CD4-positive, alpha-beta T cell treated with Interleukin-2 at 100 ng/mL for 4 hours (primary cell): ENCODE measurements at regions not wholly inside any gene's neighbourhood (a gene's known extent, or its start where the extent isn't known, plus 50 kb on each side); places are given as distances from the start of the nearest gene placed in this dataset.
"Not testable (repeated sequence)": the region's sequence is repeated elsewhere in the genome, so short reads cannot be mapped to it uniquely, and the experiment has no call there.

ENCODE experiments used
- DNase-seq: peaks from one replicate; pipeline ENCODE4 v3.0.0-alpha.2; 2020; ENCODE audit warnings: low spot score

- DNase-seq: no peak
Measured at GRCh38 chr6:120805276-120805675, 529.0 kb downstream of the TBC1D32 start.

DNA sequence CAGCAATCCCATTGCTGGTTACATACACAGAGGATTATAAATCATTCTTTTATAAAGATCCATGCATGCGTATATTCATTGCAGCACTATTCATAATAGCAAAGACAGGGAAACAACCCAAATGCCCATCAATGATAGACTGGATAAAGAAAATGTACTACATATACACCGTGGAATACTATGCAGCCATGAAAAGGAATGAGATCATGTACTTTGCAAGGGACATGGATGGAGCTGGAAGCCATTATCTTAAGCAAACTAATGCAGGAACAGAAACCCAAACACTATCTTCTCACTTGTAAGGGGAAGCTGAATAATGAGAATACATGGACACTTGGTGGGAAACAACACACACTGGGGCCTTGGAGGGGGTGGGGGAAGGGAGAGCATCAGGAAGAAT lies 529.7 kb downstream of the TBC1D32 start:
- DNase-seq: no peak

DNA sequence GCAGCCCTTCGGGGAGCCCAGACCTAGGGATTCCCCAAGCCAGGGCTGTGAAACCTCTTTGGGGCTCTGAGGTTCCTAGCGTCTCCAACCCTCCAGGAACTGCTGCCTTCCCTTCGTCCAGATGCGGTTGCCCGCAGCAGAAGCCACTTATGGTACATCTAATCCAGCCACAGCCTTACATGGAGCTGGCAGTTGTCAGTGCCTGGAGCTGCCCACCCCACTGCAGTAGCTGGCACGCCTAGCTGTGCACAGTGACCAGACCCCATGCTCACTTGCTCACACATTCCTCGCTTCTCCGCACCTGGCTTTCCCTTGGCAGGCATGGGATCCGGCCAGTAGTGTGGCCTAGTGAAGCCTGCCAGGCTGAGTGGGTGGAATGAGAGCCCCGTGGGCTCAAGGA lies 547.6 kb downstream of the TBC1D32 start:
- DNase-seq: no peak

DNA sequence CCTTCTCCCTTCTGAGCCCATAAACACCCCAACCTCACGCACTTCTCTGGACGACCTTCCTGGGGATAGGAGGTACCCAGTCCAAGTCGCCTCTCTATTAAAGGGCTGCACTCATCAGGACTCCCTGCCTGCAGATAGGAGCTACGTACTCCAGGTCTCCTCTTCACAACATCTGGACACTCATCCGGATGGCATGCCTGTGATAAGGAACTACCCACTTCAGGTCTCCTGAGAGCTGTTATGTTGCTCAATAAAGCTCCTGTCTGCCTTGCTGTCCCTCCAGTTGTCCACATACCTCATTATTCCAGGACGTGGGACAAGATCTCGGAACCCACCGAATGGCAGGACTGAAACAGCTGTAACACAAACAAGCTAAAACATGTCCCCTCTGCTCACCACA lies 548.0 kb downstream of the TBC1D32 start:
- DNase-seq: no peak

DNA sequence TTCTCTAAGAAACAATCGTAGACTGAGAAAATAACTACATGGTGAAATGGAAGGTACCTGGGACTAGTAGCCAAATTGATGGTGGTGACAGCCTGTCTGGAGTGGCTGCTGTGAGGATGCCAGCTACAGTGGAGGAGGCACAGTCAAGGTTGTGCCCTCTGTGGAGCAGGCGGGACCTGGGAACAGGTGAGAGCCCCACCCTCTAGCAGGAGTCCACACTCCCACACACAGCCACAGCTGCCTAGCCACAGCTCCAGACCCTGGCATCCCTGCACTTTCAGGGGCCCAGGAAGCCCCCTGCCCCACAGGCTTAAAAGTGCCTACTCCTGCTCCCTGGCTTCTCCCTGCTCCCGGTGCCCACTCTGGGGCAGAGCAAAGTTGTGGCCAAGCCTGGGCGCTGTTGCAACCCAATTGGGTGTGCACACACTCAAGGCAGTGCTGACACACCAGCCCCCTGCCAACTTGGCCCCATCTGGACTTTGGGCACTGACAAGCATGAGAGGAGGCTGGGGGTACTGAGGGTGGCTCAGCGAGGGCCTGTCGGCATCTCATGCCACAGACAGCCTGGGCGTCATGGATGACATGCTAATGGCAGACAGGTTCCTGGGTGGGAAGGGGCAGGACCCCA lies 548.7 kb downstream of the TBC1D32 start:
- DNase-seq: no peak

DNA sequence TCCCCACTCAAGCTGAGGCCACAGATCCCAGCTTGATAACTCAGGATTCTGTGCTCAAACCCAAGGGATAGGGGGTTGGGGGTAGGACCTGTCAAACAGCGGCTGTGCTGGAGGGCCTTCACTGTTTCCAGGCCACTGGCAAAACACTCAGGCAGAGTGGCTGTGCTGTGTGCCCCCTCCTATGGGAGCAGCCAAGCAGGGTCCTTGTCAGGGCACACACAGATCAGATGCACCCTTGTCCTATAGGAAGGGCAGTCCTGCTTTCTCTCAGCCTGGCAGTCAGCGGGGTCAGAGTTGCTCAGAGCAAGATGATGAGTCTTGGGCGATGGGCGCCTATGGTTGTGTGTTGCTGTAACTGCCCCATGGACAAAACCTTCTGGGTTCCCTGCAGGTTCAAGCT lies 554.8 kb downstream of the TBC1D32 start:
- DNase-seq: no peak

DNA sequence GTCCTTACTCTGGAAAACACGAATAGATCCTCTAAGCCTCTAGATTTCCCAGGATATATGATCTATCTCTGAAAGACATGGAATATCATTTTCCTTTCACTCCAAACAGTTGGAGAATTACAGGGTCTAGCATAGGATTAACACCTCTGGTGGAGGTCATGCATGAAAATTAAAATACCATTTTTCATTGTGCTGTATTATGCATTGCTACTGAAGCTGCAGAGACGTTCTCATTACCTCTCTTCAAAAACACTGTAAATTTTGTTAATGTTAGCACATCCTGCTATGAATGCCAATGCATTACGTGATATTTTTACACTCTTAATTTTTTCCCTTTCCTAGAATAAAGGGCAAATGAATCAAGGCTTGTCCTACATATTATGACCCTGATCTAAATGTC lies 558.6 kb downstream of the TBC1D32 start:
- no peak for DNase-seq

DNA sequence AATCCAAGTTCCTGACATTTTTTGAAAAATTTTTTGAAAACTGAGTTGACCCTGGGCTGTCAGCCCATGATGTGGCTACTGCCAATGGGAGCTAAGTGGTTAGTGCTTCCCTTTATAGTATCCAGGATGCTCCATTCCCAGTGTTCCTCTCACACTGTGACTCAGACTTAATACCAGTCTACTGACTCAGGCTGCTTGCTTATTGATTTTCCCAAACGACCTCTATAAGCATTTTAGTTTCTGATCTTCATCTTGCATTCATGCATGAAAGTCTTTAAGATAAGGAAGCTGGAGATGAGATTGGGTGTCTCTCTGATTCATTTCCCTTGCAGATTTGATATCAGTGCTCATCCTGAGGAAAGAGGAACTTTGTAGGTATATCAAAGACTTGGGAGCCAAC lies 560.0 kb downstream of the TBC1D32 start:
- no peak for DNase-seq

GRCh38 chr6:120771019-120771418 lies 563.3 kb downstream of the TBC1D32 start:
- no peak for DNase-seq

DNA sequence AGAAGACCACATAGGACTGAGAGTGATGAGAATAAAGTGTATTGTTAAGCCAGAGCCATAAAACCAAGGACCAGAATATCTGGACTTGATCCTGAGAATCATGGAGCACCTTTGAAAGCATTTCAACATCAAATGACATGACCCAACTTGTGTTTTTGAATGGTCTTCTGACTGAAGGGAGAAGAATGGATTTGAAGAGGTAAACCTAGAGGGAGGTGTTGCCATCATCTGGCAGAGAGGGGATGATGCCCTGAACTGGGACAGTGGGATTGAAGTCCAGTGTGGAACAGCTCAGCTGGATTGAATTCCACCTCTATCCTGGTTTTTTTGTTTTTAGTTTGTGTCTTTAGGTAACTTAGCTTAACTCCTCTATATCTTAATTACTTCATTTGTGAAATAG lies 570.0 kb downstream of the TBC1D32 start:
- no peak for DNase-seq

GRCh38 chr6:120759570-120759969 lies 574.7 kb downstream of the TBC1D32 start:
- DNase-seq: no peak

DNA sequence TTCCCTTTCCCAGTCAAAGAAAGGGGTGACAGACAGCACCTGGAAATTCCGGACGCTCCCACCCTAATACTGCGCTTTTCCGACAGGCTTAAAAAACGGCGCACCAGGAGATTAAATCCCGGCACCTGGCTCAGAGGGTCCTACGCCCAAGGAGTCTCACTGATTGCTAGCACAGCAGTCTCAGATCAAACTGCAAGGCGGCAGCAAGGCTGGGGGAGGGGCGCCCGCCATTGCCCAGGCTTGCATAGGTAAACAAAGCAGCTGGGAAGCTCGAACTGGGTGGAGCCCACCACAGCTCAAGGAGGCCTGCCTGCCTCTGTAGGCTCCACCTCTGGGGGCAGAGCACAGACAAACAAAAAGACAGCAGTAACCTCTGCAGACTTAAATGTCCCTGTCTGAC lies 585.7 kb downstream of the TBC1D32 start:
- DNase-seq: not testable (repeated sequence)

- DNase-seq: no peak
Measured at GRCh38 chr6:120736740-120737139, 597.5 kb downstream of the TBC1D32 start.

GRCh38 chr6:120735641-120736040 lies 598.6 kb downstream of the TBC1D32 start:
- no peak for DNase-seq

DNA sequence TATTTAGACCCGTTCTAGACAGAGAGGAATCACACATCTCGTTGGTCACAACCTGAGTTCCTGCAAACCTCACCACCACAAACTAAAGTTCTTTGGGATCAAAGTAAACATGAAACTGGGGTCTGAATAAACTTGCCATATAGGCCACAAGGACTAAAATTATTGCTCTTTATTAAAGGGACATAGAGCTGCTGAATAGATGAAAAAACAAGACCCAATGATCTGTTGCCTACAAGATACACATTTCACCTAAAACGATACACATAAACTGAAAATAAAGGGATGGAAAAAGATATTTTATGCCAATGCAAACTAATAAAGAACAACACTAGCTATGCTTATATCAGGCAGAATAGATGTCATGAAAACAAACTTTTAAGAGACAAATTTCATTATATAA lies 623.0 kb downstream of the TBC1D32 start:
- DNase-seq: no peak

- no peak for DNase-seq
Measured at GRCh38 chr6:120700001-120700400, 634.3 kb downstream of the TBC1D32 start.

- DNase-seq: no peak
Measured at GRCh38 chr6:120686492-120686891, 647.8 kb downstream of the TBC1D32 start.

DNA sequence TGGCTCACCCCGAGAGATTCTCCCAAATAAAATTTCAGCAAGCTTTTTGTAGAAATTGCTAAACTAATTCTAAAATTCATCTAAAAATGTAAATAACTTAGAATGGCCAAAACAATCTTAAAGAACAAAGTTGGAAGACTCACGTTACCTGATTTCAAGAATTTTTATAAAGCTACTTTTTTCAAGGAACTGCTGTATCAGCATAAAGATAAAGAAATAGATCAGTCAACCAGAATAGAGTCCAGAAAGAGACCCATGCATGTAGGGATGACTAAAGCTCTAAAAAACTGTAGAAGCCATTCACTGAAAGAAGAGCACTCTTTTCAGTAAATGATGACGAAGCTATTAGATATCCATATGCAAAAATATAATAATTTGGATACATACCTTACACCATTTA lies 652.1 kb downstream of the TBC1D32 start:
- DNase-seq: no peak

DNA sequence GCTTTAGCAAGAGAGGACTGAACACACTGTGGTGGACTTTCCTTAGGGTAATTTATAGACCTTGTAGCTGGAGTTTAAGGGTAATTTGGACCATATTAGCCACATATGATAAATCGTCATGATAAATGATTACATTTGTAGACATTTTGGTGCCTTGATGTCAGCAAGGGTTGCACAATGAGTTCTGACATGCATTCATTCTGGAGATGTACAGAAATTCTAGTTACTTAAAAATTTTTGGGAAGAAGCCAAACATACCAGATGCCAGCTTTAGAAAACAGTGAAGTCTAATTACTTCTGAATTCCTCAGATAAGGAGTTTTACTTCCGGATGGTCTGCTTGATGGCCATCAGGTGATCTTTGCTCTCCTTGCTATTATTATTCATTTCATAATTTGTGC lies 653.1 kb downstream of the TBC1D32 start:
- no peak for DNase-seq

DNA sequence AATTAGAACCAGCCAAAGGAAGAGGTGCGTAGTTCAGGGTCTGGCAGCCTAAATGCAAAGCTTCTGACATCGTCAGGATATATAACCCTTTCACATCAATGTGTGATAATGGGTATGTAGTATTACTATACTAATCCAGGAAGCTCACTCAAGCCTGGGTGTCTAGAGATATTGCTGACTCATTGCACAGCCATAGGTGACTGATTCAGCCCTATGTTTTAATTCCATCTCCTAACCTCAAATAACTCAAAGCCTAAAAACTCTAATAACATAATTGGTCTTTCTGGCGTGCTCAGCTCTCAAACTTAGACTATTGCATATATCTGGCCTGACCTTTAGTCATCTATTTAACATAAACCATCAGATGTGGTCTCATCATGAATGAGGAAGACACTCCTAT lies 658.4 kb downstream of the TBC1D32 start:
- DNase-seq: no peak

DNA sequence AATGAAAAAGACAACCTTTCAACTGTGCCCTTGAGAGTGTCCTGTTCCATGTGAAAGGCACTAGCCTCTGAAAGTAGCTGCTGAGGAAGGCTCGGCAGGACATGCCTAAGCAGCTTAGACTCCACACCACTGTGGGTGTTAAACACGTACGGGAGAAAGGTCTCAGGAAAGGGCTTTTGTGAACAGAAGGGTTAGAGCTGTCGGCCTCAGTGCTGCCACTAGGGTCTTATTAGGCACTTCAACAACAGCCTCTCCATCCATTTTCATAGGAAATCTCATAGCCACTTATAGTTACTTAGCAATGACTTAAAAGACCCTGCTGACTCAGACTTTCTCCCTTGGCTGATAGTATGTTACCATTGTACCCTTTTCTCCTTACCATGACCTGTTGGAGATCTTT lies 662.8 kb downstream of the TBC1D32 start:
- DNase-seq: no peak

GRCh38 chr6:120652506-120652905 lies 681.8 kb downstream of the TBC1D32 start:
- no peak for DNase-seq

GRCh38 chr6:120648713-120649112 lies 685.6 kb downstream of the TBC1D32 start:
- no peak for DNase-seq

DNA sequence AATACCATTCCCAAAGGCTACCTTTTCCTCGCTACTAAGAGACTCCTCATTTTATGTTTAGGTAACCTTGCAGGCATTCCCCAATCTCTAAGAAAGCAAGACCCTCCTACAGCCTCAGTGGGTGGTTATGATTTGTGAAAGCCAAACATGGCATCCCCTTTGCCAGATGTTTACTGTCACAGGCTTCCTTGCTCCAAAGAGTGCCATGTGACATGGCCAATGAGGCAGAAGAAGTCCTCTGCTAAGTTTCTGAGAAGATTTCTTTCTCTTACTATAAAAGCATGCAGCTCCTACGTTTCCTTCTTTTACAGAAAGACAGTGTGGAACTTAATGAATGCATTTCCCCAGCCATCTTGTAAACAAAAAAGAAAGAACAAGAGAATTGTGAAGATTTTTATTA lies 688.2 kb downstream of the TBC1D32 start:
- DNase-seq: no peak

GRCh38 chr6:120632975-120633374 lies 701.3 kb downstream of the TBC1D32 start:
- no peak for DNase-seq
